HuH-7 (cell line): ENCODE measurements at regions not wholly inside any gene's neighbourhood (a gene's known extent, or its start where the extent isn't known, plus 50 kb on each side); places are given as distances from the start of the nearest gene placed in this dataset.

Experiments
- DNase-seq: peaks from one replicate; pipeline ENCODE4 v3.0.0; 2011; ENCODE audit warnings: low spot score

DNA sequence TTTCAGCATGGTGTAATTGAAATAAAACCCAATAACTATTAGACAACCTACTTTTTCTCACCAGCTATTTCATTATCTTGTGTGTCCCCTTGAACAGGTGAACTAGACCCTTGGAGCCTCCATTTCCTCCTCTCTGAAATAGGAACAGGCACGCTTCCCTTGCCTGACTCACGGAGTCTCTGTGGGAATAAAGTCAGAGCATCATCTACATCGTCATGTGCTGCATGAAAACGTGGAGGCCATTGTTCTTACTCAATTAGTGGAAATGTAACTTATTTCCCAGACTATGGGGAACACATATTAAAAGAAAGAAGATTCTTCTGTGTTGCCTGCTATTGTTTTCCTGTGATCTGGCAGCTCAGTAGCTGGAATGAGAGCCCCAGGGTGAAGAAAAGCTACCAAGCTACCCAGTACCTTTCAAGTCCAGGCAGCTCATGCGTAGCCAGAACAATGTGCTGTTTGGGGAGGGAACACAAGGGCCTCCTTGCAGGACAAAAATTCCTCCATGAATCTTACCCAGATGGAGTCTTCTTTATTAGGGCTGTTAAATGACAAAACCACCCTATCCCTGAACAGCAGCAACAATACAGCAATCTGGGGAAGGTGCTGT, 59.8 kb downstream of the SOX11 start:
- DNase-seq = no peak

DNA sequence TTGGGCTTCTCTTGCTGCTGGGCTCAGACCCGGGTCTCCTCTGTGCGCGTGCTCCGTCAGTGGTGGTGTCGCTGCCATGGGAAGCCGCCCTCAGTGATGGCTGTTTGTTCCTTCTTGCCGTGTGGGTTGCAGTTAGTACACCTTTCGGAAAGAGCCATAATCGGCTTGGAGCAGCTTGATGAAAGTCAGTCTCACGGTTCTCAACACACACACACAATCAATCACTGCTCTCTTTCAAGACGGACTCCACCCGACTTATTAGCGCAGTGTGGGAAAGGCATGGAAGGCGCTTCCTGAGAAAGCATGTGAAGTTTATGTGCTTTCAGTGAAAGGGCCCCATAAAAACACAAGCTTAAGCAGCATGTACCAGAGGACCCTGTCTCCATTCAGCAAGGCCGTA, 64.1 kb downstream of the SOX11 start:
- DNase-seq = no peak

DNA sequence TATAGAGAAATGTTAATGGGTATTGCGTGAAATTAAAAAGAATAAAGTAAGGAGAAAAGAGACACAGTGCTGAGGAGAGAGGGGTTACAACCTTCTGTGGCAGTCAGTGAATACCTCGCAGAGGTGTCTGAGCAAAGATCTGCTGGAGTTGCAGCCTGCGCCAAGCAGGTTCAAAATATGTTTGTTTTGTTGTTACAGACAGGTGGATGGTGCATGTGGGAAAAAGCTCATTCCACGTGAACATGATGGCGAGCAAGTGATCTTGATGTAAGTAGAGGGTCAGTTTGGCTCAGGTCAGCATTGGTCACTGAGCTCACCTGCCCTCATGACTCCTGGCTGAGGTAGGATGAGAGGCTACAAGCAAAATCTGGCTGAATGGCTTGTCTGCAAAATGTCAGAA, 66.2 kb downstream of the SOX11 start:
- DNase-seq = no peak

DNA sequence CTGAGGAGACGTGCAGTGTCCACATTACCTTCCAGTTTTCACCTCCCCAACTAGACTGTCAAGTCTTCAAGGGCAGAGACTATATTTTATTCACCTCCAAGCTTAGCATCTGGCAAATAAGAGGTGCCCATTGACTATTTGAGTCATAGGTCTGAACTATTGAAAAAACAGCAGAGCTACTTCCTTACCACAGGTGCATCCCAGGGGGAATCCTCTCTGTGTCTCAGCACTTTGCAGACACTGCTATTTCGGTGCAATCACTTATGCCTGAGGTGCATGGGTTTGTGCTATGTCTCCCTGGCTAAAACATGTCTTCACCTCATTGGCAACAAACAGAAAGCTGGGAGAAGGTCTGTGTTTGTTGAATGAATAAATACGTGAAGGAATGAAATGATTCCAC, 67.8 kb downstream of the SOX11 start:
- no peak for DNase-seq

DNA sequence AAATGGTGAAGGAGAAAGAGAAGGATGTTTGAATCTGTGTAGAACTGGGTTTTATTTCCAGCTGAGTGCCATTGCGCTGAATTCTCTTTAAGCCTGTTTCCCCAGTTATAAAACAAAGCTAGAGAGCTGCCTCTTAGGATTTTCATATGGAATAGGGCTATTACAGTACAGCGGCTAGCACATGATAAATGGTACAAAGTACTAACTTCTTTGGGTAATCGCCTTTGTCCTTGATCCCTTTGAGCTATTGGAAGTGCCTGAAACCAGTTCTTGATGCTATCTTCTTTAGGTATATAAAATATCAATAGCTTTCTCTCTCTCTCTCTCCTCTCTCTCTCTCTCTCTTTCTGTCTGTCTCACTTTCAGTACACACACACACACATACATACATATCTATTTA, 71.3 kb downstream of the SOX11 start:
- no peak for DNase-seq

DNA sequence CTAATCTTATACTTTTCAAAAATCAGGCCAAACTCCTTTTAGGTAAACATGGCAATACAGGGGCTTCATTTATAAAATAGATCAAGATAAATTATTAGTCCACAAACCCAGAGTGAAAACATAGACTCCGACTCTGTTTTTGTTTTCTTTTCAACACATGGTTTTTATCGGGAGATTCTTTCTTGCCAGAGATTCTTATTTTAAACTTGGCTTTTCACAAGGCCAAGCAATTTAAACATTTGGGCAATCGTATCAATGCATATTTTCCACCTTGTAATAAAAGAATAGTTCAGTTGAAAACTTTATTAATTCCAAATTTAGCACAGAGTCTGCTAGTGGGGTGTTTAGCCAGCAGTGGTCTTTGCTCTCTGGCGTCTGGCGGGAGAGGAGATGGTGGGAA, 71.9 kb downstream of the SOX11 start:
- no peak for DNase-seq

DNA sequence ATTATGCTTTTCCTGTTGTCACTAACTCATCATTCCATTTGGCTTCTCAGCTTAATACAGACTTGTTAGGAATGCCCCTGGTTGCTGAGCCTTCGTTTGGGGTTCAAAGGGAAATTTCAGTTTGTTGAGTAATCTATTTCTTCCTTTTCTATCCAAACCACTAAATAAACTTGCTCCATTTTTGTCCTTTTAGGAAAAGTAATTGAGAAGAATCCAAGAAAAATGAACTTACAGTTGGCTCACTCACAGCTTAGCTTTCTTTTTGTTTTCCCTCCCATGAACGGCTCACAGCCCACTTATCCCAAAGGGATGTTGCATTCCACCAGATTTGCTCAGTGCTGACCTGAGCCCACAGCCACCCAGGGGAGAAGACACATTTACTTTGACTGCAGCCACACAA, 73.9 kb downstream of the SOX11 start:
- DNase-seq = no peak

DNA sequence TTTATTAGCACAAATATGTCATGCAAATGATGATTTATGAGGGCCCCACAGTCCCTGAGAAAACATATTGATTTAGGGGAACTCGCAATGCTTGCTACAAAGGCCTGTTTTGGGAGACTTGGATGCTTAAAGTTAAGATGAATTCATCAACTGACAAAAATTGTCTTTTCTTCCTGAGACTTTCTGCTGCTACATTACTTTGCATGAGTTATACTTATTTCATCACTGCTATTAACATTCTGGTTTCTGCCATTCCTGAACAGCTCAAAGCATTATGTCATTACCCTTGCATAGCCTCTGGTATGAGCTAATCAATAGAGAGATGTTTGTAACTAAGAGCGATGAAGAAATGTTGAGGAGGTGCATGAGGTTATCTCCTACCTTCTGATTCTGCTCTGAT, 74.4 kb downstream of the SOX11 start:
- no peak for DNase-seq

DNA sequence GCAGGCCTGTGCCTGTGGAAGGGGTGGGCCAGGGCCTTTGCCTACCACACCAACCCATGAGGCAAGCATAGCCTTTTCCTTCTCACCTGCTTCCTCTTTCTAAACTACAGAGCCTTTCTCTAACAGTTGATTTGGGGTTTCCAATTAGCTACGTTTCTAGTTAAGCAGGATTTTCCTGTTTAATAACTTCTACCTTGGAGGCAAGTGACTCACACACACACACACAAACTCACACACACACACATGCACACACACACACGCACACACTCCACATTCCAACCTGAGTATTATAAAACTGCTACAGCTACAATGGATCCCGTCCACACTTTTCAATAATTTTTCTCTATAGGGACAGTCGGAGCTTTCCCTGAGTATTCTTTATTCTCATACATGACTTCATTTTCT, 84.9 kb downstream of the SOX11 start:
- no peak for DNase-seq

DNA sequence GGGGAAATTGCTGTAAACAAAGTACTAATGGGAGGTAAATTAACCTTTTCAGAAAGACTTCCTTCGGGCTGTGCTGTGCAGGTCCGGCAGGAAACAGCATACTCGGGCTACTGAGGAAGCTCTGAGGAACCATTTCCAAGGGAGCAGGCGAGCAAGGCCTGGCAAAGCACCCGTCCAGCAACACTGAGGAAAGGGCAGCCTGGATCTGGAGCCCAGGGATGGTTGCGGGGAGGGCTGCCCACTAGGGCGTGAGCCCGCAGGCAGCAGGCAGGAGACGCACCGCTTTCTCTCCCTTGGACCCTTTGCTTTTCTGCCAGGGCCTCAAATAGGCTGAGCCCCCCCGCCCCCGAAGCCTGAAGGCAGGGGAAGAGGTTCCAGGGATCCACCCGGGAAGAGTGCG, 89.5 kb downstream of the SOX11 start:
- DNase-seq = no peak

DNA sequence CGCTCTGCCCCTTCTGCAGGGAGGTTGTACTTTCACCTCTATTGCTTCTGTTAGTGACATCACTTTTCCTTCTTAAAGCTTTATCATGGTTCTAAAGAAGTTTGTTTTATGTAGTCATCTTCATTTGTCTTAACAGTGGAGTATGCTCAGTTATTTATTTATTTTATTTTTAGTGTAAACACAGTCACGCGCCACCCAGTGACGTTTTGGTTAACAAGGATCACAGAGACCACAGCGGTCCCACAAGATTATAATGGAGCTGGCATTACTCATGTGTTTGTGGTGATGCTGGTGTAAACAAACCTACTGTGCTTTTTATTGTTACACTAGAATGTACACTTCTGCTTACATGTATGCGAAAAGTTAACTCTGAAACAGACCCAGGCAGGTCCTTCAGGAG, 89.9 kb downstream of the SOX11 start:
- no peak for DNase-seq

DNA sequence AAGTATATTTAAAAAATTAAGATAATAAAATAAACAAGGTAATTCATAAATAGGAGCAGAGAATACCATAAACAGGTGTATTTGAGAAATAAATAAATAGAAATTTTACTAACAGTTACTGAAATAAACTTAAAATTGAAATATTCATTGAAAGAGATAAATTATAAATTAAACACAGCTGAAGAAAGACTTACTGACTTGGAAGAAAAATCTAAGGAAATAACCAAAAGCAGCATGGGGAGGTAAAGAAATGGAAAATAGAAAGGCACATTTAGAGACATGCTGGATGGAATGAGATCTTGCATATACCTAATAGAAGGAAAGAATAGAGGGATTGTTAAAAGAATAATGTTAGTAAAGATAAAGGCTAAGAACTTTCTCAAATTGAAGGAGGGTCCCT, 96.3 kb downstream of the SOX11 start:
- DNase-seq = no peak

DNA sequence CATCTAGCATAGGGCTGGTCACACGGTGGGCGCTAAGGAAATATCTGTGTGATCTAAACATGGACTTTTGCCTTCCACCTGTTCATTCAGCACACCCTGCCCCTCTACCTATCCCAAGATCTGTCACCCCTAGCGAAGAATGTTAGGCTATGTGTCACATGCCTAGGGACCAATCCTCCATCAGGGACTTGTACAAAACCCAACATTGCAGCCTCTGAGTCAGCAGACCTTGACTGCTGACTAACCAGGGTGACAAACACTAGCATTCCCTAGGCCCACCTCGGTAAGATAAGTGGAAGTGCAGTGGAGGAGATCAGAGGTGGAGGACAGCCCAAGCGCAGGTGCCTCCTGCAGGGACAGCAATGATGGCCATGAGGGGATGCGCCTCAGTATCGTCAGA, 99.2 kb downstream of the SOX11 start:
- DNase-seq = no peak

DNA sequence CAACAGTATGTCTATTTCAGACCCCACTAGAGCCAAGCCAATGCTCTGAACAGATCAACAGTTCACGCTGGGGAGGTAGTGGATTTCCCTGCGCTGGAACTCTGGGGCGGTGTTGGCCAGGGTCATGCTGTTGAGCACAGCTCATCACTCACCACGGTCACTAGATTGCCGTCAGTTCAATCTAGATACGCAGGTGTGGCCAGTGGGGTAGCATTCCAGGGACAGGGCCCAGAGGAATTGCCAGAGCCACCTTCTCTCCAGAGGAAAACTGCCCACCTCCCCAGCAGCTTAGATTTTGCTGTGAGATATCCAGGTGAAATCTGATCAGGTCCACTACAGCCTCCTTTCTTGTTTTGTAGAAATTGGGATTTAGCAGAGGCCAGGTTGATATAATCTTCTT, 101.8 kb downstream of the SOX11 start:
- no peak for DNase-seq

DNA sequence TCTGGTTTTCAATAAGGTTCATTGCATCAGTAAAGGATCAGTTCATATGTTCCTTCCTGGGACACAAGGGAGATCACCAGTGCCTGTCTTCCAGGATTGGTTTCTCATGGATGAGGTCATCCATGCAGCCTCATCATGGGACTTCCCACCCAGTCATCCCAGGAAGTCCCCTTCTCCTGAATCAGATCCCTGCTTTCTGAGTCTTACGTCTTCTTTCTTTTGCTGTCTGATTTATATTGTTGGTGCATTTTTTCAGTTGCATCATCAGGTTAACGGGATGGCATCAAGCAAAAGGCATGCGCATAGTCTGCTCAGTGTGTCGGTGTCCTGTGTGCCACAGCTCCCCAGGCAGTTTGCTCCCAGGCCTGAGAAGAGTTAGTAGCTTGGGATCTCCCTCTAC, 105.9 kb downstream of the SOX11 start:
- DNase-seq = no peak

DNA sequence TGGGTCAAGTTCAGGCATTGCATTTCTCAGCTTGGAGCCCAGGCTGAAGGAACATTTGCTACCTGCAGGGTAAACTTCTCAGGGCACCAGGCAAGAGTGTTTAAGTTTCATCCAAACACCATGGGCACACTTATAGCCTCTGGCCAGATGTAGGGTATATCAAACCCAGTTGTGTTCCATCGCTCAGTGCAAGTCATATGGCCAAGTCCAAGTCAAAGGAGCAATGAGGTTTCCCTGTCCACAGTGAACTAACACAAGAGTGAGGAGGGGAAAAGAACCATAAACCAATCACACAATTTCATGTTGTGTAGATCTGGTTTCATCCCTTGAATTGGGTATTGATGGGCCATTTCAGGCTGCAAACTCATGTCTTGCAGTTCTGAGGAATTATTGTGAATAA, 107.2 kb downstream of the SOX11 start:
- DNase-seq = no peak

DNA sequence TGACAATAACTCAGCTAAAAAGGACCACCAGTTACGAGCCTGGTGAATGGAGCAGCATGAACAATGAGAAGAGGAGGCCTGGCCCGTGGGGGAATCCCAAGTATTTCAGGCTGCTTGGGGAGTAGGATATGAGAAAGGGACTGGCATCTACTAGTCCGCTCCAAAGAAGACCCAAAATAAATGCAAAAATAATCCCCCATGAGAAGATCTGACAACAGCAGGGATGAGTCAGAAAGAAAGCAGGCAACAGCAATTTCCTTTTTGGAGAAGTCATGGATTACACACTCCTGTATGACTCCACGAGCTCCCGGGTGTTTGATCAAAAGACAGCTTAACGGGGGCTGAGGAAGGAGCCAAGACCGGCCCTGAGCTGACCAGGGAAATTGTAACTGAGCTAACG, 111.4 kb downstream of the SOX11 start:
- no peak for DNase-seq

DNA sequence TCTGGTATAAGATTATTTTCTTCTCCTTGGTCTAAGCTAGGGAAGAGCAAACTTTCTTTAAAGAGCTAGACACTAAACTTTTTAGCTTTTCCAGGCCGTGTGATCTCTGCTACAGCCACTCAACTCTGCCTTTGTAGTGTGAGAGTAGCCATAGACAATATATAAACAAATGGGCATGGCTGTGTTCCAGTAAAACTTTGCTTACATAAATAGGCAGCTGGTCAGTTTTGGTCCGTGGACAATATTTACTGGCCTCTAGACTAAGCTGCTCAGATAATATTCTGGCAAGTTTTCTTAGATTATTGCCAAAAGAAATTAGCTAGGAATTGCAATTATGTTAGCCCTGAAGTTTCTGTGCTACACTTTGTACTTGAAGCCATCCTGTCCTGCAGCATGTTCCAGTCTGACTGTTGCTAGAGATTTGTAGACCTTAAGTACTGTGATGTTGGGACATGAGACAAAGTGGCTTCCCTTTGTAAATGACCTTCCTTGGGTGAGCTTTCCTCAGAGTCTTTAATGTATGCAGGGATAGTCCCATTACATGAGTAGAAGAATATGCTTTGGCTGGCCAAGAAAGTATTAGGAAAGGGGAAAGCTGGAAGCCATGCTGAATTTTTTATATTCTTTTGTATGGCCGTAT, 126.9 kb downstream of the SOX11 start:
- DNase-seq = no peak

DNA sequence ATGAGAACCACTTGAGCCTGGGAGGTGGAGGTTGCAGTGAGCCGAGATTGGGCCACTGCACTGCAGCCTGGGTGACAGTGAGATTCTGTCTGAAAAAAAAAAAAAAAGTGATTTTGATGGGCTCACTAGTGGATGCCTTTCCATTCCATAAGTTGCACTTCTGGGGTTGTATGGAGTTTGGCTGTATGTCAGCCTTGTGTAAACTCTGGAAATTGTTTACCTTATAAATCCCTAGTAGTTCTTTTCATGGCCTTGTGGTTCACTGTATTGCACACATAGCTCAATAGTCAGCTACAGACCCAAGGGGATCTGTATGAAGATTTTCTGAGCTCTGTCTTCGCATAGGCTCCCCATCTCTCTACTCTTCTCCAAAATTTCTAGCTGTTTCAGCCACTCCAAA, 131.9 kb downstream of the SOX11 start:
- no peak for DNase-seq

DNA sequence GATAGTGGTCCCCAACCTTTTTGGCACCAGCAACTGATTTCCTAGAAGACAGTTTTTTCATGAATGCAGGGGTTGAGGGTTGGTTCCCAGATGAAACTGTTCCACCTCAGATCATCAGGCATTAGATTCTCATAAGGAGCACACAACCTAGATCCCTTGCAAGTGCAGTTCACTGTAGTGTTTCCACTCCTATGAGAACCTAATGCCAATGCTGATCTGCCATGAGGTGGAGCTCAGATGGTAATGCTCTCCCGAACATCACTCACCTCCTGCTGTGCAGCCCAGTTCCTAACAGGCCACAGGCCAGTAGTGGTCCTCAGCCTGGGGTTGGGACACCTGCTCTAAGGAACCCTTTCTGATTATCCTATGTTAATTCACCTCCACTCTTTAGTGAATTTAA, 133.5 kb downstream of the SOX11 start:
- DNase-seq = no peak

DNA sequence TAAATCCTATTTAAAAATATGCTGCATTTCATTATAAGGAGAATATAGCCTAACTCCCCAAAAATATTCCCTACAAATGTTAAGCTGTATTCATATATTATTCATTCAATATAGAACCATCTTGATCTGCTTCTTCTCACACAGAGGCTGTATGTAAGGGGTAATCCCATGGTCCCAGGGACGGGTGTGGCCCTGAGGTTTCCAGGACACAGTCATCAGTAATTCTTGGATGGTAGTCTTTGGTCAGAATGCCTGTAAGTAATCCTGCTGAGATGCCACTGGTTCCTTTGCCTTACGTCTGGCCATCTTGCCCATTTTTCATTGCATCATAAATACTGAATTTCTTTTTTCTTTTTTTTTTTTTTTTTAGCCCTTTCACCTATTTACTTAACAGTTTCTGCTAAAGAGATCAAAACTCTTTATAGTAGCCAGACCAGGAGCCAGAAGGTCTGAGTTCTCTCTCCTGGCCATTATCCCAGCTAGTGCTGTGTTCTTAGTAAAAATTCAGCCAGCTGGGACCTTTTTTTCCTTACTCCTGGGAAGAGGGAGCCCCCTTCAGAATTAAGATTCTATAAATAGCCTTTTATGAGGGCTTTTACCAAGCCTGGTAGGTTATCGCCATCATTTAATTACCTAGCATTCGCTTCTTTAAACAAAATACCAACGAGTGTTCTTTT, 134.9 kb downstream of the SOX11 start:
- DNase-seq = no peak

DNA sequence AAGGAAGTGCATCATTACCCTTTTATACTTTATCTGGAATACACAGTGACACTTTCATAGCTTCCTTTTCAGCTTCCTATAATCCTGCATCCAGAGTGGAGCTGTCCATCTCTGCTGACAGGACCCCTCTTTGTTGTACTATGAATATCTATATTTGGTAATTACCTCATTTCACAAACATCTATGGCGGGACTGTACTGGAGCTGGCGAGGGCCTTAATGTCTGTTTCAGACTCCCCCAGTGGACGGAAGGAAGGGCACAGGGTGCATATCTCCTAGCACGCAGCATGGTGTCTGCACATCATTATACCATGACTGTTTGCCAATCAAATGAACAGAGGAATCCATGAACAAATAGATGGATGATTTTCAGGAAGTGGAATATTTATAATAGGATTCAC, 142.3 kb downstream of the SOX11 start:
- no peak for DNase-seq

DNA sequence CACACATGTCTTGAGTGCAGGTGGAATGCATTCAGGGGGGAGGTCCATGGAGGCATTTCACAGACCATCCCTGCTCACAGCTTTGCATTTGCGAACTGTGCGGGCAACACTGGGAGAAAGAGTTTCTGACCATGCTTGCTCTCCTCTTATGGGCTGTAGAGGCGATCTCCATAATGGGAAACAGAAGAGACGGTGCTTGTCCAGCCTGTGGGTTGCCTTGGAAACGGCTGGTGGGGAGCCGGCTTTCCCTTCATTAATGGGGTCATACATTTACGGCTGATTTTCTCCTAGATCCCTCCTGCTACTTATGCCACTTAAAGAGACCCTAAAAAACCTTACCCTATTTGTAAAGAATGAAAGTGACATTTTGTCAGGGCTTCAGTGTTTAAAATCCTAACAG, 147.4 kb downstream of the SOX11 start:
- DNase-seq = no peak

DNA sequence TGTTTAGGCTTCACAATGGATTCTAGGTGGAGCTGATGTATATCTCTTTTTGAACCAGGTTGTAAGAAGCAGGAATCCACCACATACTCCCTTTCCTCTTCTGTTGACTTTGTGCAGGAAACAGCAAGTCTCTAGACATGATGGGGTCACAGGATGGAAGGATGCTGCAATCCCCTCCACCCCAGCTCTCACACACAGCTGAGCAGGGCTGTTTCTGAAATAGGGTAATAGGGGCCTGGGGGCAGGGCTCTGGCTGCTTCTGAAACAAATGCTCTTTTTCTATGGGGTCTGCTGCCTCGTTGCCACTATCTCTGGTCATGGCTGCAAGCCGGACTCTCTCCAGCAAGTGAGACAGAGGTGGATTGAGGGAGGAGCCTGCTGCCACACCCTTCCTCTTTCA, 148.9 kb downstream of the SOX11 start:
- no peak for DNase-seq
